ENCODE measurements at regions not wholly inside any gene's neighbourhood (a gene's known extent, or its start where the extent isn't known, plus 50 kb on each side); places are given as distances from the start of the nearest gene placed in this dataset.

DNA sequence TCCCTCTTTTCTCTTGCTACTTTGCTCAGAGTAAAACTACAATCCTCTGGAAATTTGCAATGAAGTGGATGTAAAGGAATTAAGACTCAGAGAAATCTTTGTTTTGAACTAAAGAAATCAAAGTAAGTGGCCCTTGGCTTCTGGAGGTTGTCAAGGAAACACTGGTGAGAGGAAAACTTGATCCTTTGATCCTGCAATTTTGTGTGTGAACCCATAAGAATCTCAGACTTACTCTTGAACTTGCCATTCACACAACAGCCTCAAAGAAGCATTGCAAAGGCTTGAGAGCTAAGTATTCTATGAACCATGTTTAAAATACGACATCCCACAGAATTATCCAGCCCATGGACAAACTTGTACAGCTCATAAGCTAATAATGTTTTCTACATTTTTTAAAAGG lies 827.5 kb downstream of the TAF11L14 start:
- TF ChIP-seq, protein P1, sequence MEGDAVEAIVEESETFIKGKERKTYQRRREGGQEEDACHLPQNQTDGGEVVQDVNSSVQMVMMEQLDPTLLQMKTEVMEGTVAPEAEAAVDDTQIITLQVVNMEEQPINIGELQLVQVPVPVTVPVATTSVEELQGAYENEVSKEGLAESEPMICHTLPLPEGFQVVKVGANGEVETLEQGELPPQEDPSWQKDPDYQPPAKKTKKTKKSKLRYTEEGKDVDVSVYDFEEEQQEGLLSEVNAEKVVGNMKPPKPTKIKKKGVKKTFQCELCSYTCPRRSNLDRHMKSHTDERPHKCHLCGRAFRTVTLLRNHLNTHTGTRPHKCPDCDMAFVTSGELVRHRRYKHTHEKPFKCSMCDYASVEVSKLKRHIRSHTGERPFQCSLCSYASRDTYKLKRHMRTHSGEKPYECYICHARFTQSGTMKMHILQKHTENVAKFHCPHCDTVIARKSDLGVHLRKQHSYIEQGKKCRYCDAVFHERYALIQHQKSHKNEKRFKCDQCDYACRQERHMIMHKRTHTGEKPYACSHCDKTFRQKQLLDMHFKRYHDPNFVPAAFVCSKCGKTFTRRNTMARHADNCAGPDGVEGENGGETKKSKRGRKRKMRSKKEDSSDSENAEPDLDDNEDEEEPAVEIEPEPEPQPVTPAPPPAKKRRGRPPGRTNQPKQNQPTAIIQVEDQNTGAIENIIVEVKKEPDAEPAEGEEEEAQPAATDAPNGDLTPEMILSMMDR (IDR thresholded peaks at IDR 0.05): no peak
- TF ChIP-seq POLR2A (IDR thresholded peaks at IDR 0.05): no peak

All from body of pancreas (tissue), 4 donors.